Heart left ventricle (tissue), 16 donors: ENCODE measurements at regions not wholly inside any gene's neighbourhood (a gene's known extent, or its start where the extent isn't known, plus 50 kb on each side); places are given as distances from the start of the nearest gene placed in this dataset.

ENCODE experiments used
- ATAC-seq, 4 donors: fragments of 200-7000 bp; cut with Tn5 transposase; one replicate each; pipeline ENCODE4 v1.9.1; 2020 to 2022; ENCODE audit warnings: moderate library complexity in 4 of 4, mild to moderate bottlenecking in 3 of 4, moderate number of reproducible peaks in 1 of 4
- DNase-seq, 5 donors: peaks; one replicate each; pipeline ENCODE4 v3.0.0-alpha.2; 2020
- H3K27ac ChIP-seq, 12 donors: fragments of 200-600 bp; sonication (generic) in 4 of 12; one replicate each; pipeline versions ENCODE4 v1.5.0 to v1.8.0; 2016 to 2022; ENCODE audit warnings: mild to moderate bottlenecking in 2 of 12
- H3K27me3 ChIP-seq, 9 donors: fragments of 200-600 bp; sonication (generic) in 2 of 9; one replicate each; pipeline versions ENCODE4 v1.5.1 to v1.8.0; 2016 to 2022; ENCODE audit warnings: mild to moderate bottlenecking in 3 of 9
- H3K36me3 ChIP-seq, 9 donors: fragments of 200-600 bp; sonication (generic) in 2 of 9; one replicate each; pipeline versions ENCODE4 v1.5.0 to v1.8.0; 2018 to 2022; ENCODE audit warnings: mild to moderate bottlenecking in 2 of 9
- H3K4me1 ChIP-seq, 12 donors: fragments of 200-600 bp; sonication (generic) in 4 of 12; one replicate each; pipeline versions ENCODE4 v1.5.0 to v1.8.0; 2016 to 2022; ENCODE audit warnings: mild to moderate bottlenecking in 3 of 12
- H3K4me3 ChIP-seq, 12 donors: fragments of 200-600 bp; sonication (generic) in 4 of 12; one replicate each; pipeline versions ENCODE4 v1.5.0 to v1.8.0; 2017 to 2022; ENCODE audit warnings: mild to moderate bottlenecking in 9 of 12, moderate library complexity in 4 of 12
- H3K9me3 ChIP-seq, 12 donors: fragments of 200-600 bp; sonication (generic) in 4 of 12; one replicate each; pipeline versions ENCODE4 v1.5.0 to v1.8.0; 2016 to 2022; ENCODE audit warnings: mild to moderate bottlenecking in 1 of 12
- CTCF ChIP-seq, 12 donors: fragments of 200-600 bp; sonication (generic) in 4 of 12; IDR thresholded peaks; one replicate each; pipeline versions ENCODE4 v1.5.0 to v1.8.0; 2018 to 2022; ENCODE audit warnings: antibody characterized with exemption in 12 of 12, mild to moderate bottlenecking in 5 of 12
- POLR2A ChIP-seq, 2 donors: fragments of 450-650 bp; IDR thresholded peaks; one replicate each; pipeline ENCODE4 v1.6.1; 2017; ENCODE audit warnings: antibody characterized with exemption in 2 of 2, mild to moderate bottlenecking in 2 of 2, moderate library complexity in 2 of 2
- WGBS, 4 donors: extraction: QIAGEN DNeasy Blood & Tissue Kit in 2 of 4; methylation state at CpG; one replicate each; pipeline versions ENCODE4 v1.1.5 to v1.1.7; 2013 to 2018; 5-methylcytosine and 5-hydroxymethylcytosine counted together
- intact Hi-C, 10 donors: fragments of 100-400 bp; cut with DNase I; formaldehyde crosslinking; loops; one replicate each; pipeline versions ENCODE4 v1.11.1 to v1.14.2; 2022
- donor health status: ischemic (EF 13 %, LVEDD 7.1; RV severe dilation, severe dysfunction).
- donor health status: healthy with polysubstance abuse.
- donor health status: DM: no; HTN: yes; CAD: no.
- donor health status: DM: no; HTN: no; CAD: no.
- donor health status: ischemic (EF 25% LVEDD 6.9; RV normal size, moderate dysfunction).
- donor health status: ischemic (EF 25% LVEDD 5.7; RV mildly dilated, moderate dysfunction).
- donor health status: healthy.
- donor health status: DM: yes; HTN: yes; CAD: no.
- donor health status: ischemic (EF 35%, LVEDD 5.7; RV mildly dilated, moderate dysfunction).
- donor health status: nonischemic (EF 11% LVEDD 7.7; RV severe dilation, severe dysfunction).
- donor health status: DM: yes; HTN: yes; CAD: no.
- donor health status: PGD.
- donor health status: ischemic (EF 29% LVEDD 5.4; RV normal size, mild dysfunction).
- donor health status: nonischemic (EF 23%, LVEDD 6.1; RV moderate dilation, normal function).

GRCh38 chr18:43702399-43702798 is 425.1 kb upstream of the SYT4 start:
- Histone ChIP-seq H3K9me3 (no peaks in the 10 kb centered on the region), H3K4me3 (no peak overlapping the region), H3K27me3 (no peaks in the 10 kb centered on the region), H3K36me3 (no peaks in the 10 kb centered on the region), H3K27ac (no peak overlapping the region), H3K4me1 (no peaks in the 10 kb centered on the region)
- DNase-seq (no peak), ATAC-seq (no peak)
- TF ChIP-seq CTCF (IDR thresholded peaks at IDR 0.05), result no peak
- no peak for TF ChIP-seq POLR2A (IDR thresholded peaks at IDR 0.05)
- intact Hi-C loops, result no loop called here
- 52 to 61% (median 57%) methylated on average over 2 of the region's 2 CpGs for WGBS, 4 donors

GRCh38 chr18:43703050-43703449 is 425.8 kb upstream of the SYT4 start:
- Histone ChIP-seq H3K36me3 (no peaks in the 10 kb centered on the region), H3K27ac (no peak overlapping the region), H3K27me3 (no peaks in the 10 kb centered on the region), H3K4me1 (no peaks in the 10 kb centered on the region), H3K4me3 (no peak overlapping the region), H3K9me3 (no peaks in the 10 kb centered on the region)
- intact Hi-C loops, result no loop called here
- 66 to 77% (median 70%) methylated on average over 2 of the region's 2 CpGs for WGBS, 4 donors
- DNase-seq, result no peak
- ATAC-seq, result no peak
- TF ChIP-seq CTCF (IDR thresholded peaks at IDR 0.05) (no peak), POLR2A (IDR thresholded peaks at IDR 0.05) (no peak)

GRCh38 chr18:43705850-43706249 is 428.6 kb upstream of the SYT4 start:
- no peak for DNase-seq

GRCh38 chr18:43710135-43710534 is 432.8 kb upstream of the SYT4 start:
- no peak overlapping the region for H3K4me3 ChIP-seq
- TF ChIP-seq CTCF (IDR thresholded peaks at IDR 0.05) (no peak), POLR2A (IDR thresholded peaks at IDR 0.05) (no peak)
- peaks cover 0 to 5% (median 0%) of the 10 kb centered on the region in 12 donors for H3K4me1 ChIP-seq
- no peaks in the 10 kb centered on the region for H3K9me3 ChIP-seq
- H3K36me3 ChIP-seq, result no peaks in the 10 kb centered on the region
- no peaks in the 10 kb centered on the region for H3K27me3 ChIP-seq
- 69 to 81% (median 74%) methylated on average over 4 of the region's 4 CpGs for WGBS, 4 donors
- ATAC-seq (no peak), DNase-seq (no peak)
- intact Hi-C loops, result no loop called here
- H3K27ac ChIP-seq, result no peak overlapping the region

More at GRCh38 chr18:43705850-43706249, 428.6 kb upstream of the SYT4 start:
- ATAC-seq, result no peak
- Histone ChIP-seq H3K36me3 (no peaks in the 10 kb centered on the region), H3K9me3 (no peaks in the 10 kb centered on the region), H3K27me3 (no peaks in the 10 kb centered on the region), H3K4me1 (no peaks in the 10 kb centered on the region), H3K27ac (no peak overlapping the region), H3K4me3 (no peak overlapping the region)
- 69 to 77% (median 72%) methylated on average over 4 of the region's 4 CpGs for WGBS, 4 donors
- TF ChIP-seq POLR2A (IDR thresholded peaks at IDR 0.05) (no peak), CTCF (IDR thresholded peaks at IDR 0.05) (no peak)
- intact Hi-C loops, result no loop called here
